H1 (cell line): ENCODE measurements at regions not wholly inside any gene's neighbourhood (a gene's known extent, or its start where the extent isn't known, plus 50 kb on each side); places are given as distances from the start of the nearest gene placed in this dataset.

Experiments used
- CHD7 ChIP-seq: fragments of 300-600 bp; sonication (generic); IDR thresholded peaks from 2 replicates; pipeline ENCODE4 v1.7.1; 2012; ENCODE audit warnings: low read length, moderate library complexity, mild to moderate bottlenecking, inconsistent platforms; ENCODE audit not compliant: insufficient replicate concordance
- CREB1 ChIP-seq: IDR thresholded peaks from 2 replicates; pipeline ENCODE4 v1.6.1; 2012; ENCODE audit warnings: inconsistent platforms
- GABPA ChIP-seq: IDR thresholded peaks from 2 replicates; pipeline ENCODE4 v1.6.1; 2011; ENCODE audit warnings: mild to moderate bottlenecking, low read length, moderate library complexity, borderline replicate concordance; ENCODE audit not compliant: insufficient read depth
- POU5F1 ChIP-seq: IDR thresholded peaks from 2 replicates; pipeline ENCODE4 v1.6.1; 2011; ENCODE audit warnings: low read depth, mild to moderate bottlenecking, low read length, moderate library complexity
- RAD21 ChIP-seq, 2 experiments: IDR thresholded peaks in 1 of 2; conservative IDR thresholded peaks in 1 of 2; 2 replicates each; pipeline ENCODE4 v1.6.1; 2011; ENCODE audit warnings: low read depth in 2 of 2, low read length in 2 of 2, improper control_type of control experiment in 1 of 2, inconsistent platforms in 1 of 2, mild to moderate bottlenecking in 1 of 2, moderate library complexity in 1 of 2
- SIN3A ChIP-seq, 2 experiments: IDR thresholded peaks in 1 of 2; conservative IDR thresholded peaks in 1 of 2; 2 replicates each; pipeline ENCODE4 v1.6.1; 2011 to 2012; ENCODE audit warnings: low read length in 2 of 2, improper control_type of control experiment in 1 of 2, low read depth in 1 of 2, mild to moderate bottlenecking in 1 of 2
- SUZ12 ChIP-seq: fragments of 200-600 bp; sonication (generic); IDR thresholded peaks from 2 replicates; pipeline ENCODE4 v1.6.1; 2012; ENCODE audit warnings: mild to moderate bottlenecking, inconsistent platforms, low read length, moderate library complexity, mixed read lengths

- TF ChIP-seq CHD7 (no peak), CREB1 (peak; percentile 43; the same call in 1 of the 2 replicates), SUZ12 (no peak), RAD21 (IDR thresholded peaks at IDR 0.05 in 1 of 2, conservative IDR thresholded peaks at IDR 0.05 in 1 of 2; ENCODE audit: low read depth in 2 of 2, low read length in 2 of 2) (peak; percentile 90 to 96), POU5F1 (no peak), SIN3A (conservative IDR thresholded peaks at IDR 0.05 in 1 of 2, IDR thresholded peaks at IDR 0.05 in 1 of 2; ENCODE audit: low read depth in 1 of 2, low read length in 2 of 2) (0 out of 4 replicates have a peak, but pooled peaks of 1 of the 2 experiments have one; percentile 77), GABPA (peak; percentile 67; the same call in 1 of the 2 replicates)
These were observed 71.2 kb upstream of the KCTD7 start (continued) for GRCh38 chr7:66557214-66558200.
